ENCODE measurements at regions not wholly inside any gene's neighbourhood (a gene's known extent, or its start where the extent isn't known, plus 50 kb on each side); places are given as distances from the start of the nearest gene placed in this dataset.

- Histone ChIP-seq H3K27ac (no peak overlapping the region), H3K9me3 (ENCODE audit: low read depth) (no peaks in the 10 kb centered on the region), H3K36me3 (no peaks in the 10 kb centered on the region), H3K27me3 (no peaks in the 10 kb centered on the region), H3K4me1 (ENCODE audit: low read depth) (peaks cover 10% of the 10 kb centered on the region), H3K4me3 (no peak overlapping the region)
- TF ChIP-seq CTCF (IDR thresholded peaks at IDR 0.05; ENCODE audit: low read depth, low read length) = no peak
- DNase-seq (ENCODE audit: low read depth in 1 of 2, low spot score in 1 of 2) = no peak
Measured at GRCh38 chr7:41882745-41883420, 180.0 kb upstream of the INHBA start.

DNA sequence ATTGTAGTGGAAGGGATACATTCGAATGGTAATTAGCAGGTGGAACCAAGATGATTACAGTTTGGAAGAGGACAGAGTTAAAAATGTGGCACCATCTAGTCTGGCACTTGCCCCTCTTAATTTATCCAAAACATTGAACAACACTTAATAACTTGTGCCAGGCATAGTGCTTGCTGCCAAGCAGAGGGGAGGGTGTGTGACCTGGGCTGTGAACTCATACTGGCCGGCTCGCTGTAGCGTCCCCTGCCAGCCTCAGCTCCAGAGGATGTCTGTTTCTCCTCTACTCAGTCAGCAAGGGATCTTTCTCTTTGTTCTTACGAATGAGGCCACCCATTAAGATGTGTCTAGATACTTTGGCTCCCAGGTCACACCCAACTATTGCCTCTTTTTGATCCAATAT is 179.4 kb upstream of the INHBA start:
- no peaks in the 10 kb centered on the region for H3K36me3 ChIP-seq
- no peaks in the 10 kb centered on the region for H3K9me3 ChIP-seq (ENCODE audit: low read depth)
- H3K27me3 ChIP-seq = no peaks in the 10 kb centered on the region
- peaks cover 10% of the 10 kb centered on the region for H3K4me1 ChIP-seq (ENCODE audit: low read depth)
- H3K27ac ChIP-seq = no peak overlapping the region
- TF ChIP-seq CTCF (IDR thresholded peaks at IDR 0.05; ENCODE audit: low read depth, low read length) = no peak
- DNase-seq (ENCODE audit: low read depth in 1 of 2, low spot score in 1 of 2) = no peak
- no peak overlapping the region for H3K4me3 ChIP-seq

DNA sequence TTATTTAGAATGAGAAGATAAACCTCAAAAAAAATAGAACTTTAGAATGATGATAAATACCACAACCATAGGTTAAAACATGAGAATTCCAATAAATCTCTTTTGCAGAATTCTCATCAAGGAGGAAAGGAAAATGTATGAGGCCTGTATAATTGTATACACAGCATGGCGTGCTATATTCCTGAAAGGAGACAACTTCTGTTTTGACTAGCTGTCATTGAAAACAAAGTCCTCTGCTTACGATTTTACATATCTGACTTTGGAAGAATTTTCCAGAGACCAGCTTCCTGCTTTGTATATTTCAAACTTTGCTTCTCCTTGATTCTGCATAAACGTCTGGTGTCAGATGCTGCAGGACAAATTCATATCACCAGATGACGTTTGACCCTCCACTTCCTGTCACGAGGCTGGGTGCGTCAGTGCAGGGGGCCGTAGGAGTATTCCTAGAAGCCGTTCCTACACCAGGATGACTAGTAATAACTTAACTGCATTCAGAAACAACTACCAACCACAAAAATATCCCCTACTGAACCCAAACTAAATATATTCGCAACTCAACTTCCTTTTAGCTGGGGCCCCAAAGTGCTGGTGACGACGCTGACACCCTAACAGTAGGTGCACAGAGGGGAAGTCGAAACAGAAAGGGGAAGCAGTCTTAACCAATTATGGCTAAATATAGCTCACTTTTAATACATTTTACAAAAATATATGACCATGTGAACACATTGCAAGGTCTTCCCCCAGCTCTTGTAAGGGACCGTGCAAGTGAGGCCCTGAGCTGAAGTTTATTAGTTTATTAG is 178.6 kb upstream of the INHBA start:
- no peak overlapping the region for H3K4me3 ChIP-seq
- H3K9me3 ChIP-seq (ENCODE audit: low read depth) = no peaks in the 10 kb centered on the region
- no peak overlapping the region for H3K27ac ChIP-seq
- no peaks in the 10 kb centered on the region for H3K36me3 ChIP-seq
- no peak for TF ChIP-seq CTCF (IDR thresholded peaks at IDR 0.05; ENCODE audit: low read depth, low read length)
- no peaks in the 10 kb centered on the region for H3K27me3 ChIP-seq
- peak in 1 of 2 donors; percentile 48 for DNase-seq (ENCODE audit: low read depth in 1 of 2, low spot score in 1 of 2)
- peaks cover 10% of the 10 kb centered on the region for H3K4me1 ChIP-seq (ENCODE audit: low read depth)

GRCh38 chr7:41880107-41880506 is 177.2 kb upstream of the INHBA start:
- DNase-seq (ENCODE audit: low read depth in 1 of 2, low spot score in 1 of 2) = peak; percentile 28 to 93
- TF ChIP-seq CTCF (IDR thresholded peaks at IDR 0.05; ENCODE audit: low read depth, low read length) = no peak
- Histone ChIP-seq H3K27ac (no peak overlapping the region), H3K36me3 (no peaks in the 10 kb centered on the region), H3K4me3 (no peak overlapping the region), H3K4me1 (ENCODE audit: low read depth) (peaks cover 10% of the 10 kb centered on the region), H3K9me3 (ENCODE audit: low read depth) (no peaks in the 10 kb centered on the region), H3K27me3 (no peaks in the 10 kb centered on the region)

DNA sequence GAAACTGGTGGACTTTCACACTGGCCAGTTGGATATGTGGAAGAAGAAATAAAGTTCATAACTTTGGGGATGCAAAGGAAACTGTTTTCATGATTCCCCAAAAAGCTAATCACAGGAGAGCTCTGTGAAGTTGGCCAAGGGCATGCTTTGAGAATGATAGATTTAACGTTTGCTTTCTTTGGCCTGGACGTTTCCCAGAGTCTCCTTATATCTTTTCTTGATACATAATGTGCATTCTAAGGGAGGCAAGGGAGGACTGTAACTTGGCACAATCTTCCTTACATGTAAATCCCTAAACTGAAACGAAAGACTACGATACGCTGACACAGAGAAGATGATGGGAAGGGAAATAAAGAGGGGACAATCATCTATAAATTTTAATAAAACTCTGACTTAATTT is 176.5 kb upstream of the INHBA start:
- no peak for TF ChIP-seq CTCF (IDR thresholded peaks at IDR 0.05; ENCODE audit: low read depth, low read length)
- H3K36me3 ChIP-seq = no peaks in the 10 kb centered on the region
- no peaks in the 10 kb centered on the region for H3K9me3 ChIP-seq (ENCODE audit: low read depth)
- no peaks in the 10 kb centered on the region for H3K27me3 ChIP-seq
- DNase-seq (ENCODE audit: low read depth in 1 of 2, low spot score in 1 of 2) = peak in 1 of 2 donors; percentile 41
- peaks cover 10% of the 10 kb centered on the region for H3K4me1 ChIP-seq (ENCODE audit: low read depth)
- no peak overlapping the region for H3K27ac ChIP-seq
- H3K4me3 ChIP-seq = no peak overlapping the region

Data from cardiac muscle cell (in vitro differentiated cells and primary cell).